ENCODE measurements at regions not wholly inside any gene's neighbourhood (a gene's known extent, or its start where the extent isn't known, plus 50 kb on each side); places are given as distances from the start of the nearest gene placed in this dataset.
"Not testable (repeated sequence)": the region's sequence is repeated elsewhere in the genome, so short reads cannot be mapped to it uniquely, and the experiment has no call there.

- no peak overlapping the region for H3K4me3 ChIP-seq (ENCODE audit: low read length)
- H3K9me3 ChIP-seq (ENCODE audit: control insufficient read depth, insufficient read depth, low read length), result no peaks in the 10 kb centered on the region
- DNase-seq (ENCODE audit: low read depth, low spot score), result no peak
- no peaks in the 10 kb centered on the region for H3K27me3 ChIP-seq (ENCODE audit: control insufficient read depth, insufficient read depth, low read length)
- no peak overlapping the region for H3K27ac ChIP-seq (ENCODE audit: low read length)
- no peaks in the 10 kb centered on the region for H3K4me1 ChIP-seq (ENCODE audit: control insufficient read depth, insufficient read depth, low read length)
- no peaks in the 10 kb centered on the region for H3K36me3 ChIP-seq (ENCODE audit: control insufficient read depth, insufficient read depth, low read length)
- no CpG with 5 or more reads among the region's 5 CpGs for WGBS (ENCODE audit: insufficient coverage, insufficient read length)
Observed at GRCh38 chrX:115702982-115703381, 142.0 kb downstream of the PLS3 start.

- H3K27me3 ChIP-seq (ENCODE audit: control insufficient read depth, insufficient read depth, low read length), result no peaks in the 10 kb centered on the region
- no peak for DNase-seq (ENCODE audit: low read depth, low spot score)
- H3K36me3 ChIP-seq (ENCODE audit: control insufficient read depth, insufficient read depth, low read length), result no peaks in the 10 kb centered on the region
- H3K9me3 ChIP-seq (ENCODE audit: control insufficient read depth, insufficient read depth, low read length), result no peaks in the 10 kb centered on the region
- H3K4me3 ChIP-seq (ENCODE audit: low read length), result no peak overlapping the region
- H3K4me1 ChIP-seq (ENCODE audit: control insufficient read depth, insufficient read depth, low read length), result no peaks in the 10 kb centered on the region
- H3K27ac ChIP-seq (ENCODE audit: low read length), result no peak overlapping the region
Observed at GRCh38 chrX:115709039-115709438, 148.1 kb downstream of the PLS3 start.

- H3K36me3 ChIP-seq (ENCODE audit: control insufficient read depth, insufficient read depth, low read length), result no peaks in the 10 kb centered on the region
- H3K4me1 ChIP-seq (ENCODE audit: control insufficient read depth, insufficient read depth, low read length), result no peaks in the 10 kb centered on the region
- no peak for DNase-seq (ENCODE audit: low read depth, low spot score)
- no CpG with 5 or more reads among the region's 1 CpG for WGBS (ENCODE audit: insufficient coverage, insufficient read length)
- H3K4me3 ChIP-seq (ENCODE audit: low read length), result no peak overlapping the region
- H3K27ac ChIP-seq (ENCODE audit: low read length), result no peak overlapping the region
- H3K27me3 ChIP-seq (ENCODE audit: control insufficient read depth, insufficient read depth, low read length), result no peaks in the 10 kb centered on the region
- no peaks in the 10 kb centered on the region for H3K9me3 ChIP-seq (ENCODE audit: control insufficient read depth, insufficient read depth, low read length)
Observed at GRCh38 chrX:115712484-115712883, 151.5 kb downstream of the PLS3 start.

- H3K4me1 ChIP-seq (ENCODE audit: control insufficient read depth, insufficient read depth, low read length), result no peaks in the 10 kb centered on the region
- no peaks in the 10 kb centered on the region for H3K36me3 ChIP-seq (ENCODE audit: control insufficient read depth, insufficient read depth, low read length)
- H3K27me3 ChIP-seq (ENCODE audit: control insufficient read depth, insufficient read depth, low read length), result no peaks in the 10 kb centered on the region
- no peaks in the 10 kb centered on the region for H3K9me3 ChIP-seq (ENCODE audit: control insufficient read depth, insufficient read depth, low read length)
- no peak overlapping the region for H3K27ac ChIP-seq (ENCODE audit: low read length)
- no peak for DNase-seq (ENCODE audit: low read depth, low spot score)
- no CpG with 5 or more reads among the region's 1 CpG for WGBS (ENCODE audit: insufficient coverage, insufficient read length)
- no peak overlapping the region for H3K4me3 ChIP-seq (ENCODE audit: low read length)
Observed at GRCh38 chrX:115713460-115713859, 152.5 kb downstream of the PLS3 start.

GRCh38 chrX:115719171-115719570, 158.2 kb downstream of the PLS3 start:
- H3K27me3 ChIP-seq (ENCODE audit: control insufficient read depth, insufficient read depth, low read length), result no peaks in the 10 kb centered on the region
- H3K4me3 ChIP-seq (ENCODE audit: low read length), result no peak overlapping the region
- no peaks in the 10 kb centered on the region for H3K4me1 ChIP-seq (ENCODE audit: control insufficient read depth, insufficient read depth, low read length)
- no CpG with 5 or more reads among the region's 23 CpGs for WGBS (ENCODE audit: insufficient coverage, insufficient read length)
- no peak for DNase-seq (ENCODE audit: low read depth, low spot score)
- H3K27ac ChIP-seq (ENCODE audit: low read length), result no peak overlapping the region
- no peaks in the 10 kb centered on the region for H3K36me3 ChIP-seq (ENCODE audit: control insufficient read depth, insufficient read depth, low read length)
- no peaks in the 10 kb centered on the region for H3K9me3 ChIP-seq (ENCODE audit: control insufficient read depth, insufficient read depth, low read length)

GRCh38 chrX:115722724-115723433, 161.9 kb downstream of the PLS3 start:
- not testable (repeated sequence) for H3K9me3 ChIP-seq (ENCODE audit: control insufficient read depth, insufficient read depth, low read length); H3K27ac ChIP-seq (ENCODE audit: low read length); DNase-seq (ENCODE audit: low read depth, low spot score); H3K27me3 ChIP-seq (ENCODE audit: control insufficient read depth, insufficient read depth, low read length); H3K4me1 ChIP-seq (ENCODE audit: control insufficient read depth, insufficient read depth, low read length); H3K36me3 ChIP-seq (ENCODE audit: control insufficient read depth, insufficient read depth, low read length)
- WGBS (ENCODE audit: insufficient coverage, insufficient read length), result no CpG with 5 or more reads among the region's 33 CpGs
- peak overlapping the region; percentile 41; the same call in 1 of the 2 replicates for H3K4me3 ChIP-seq (ENCODE audit: low read length)

GRCh38 chrX:115725370-115725769, 164.4 kb downstream of the PLS3 start:
- not testable (repeated sequence) for H3K4me1 ChIP-seq (ENCODE audit: control insufficient read depth, insufficient read depth, low read length); DNase-seq (ENCODE audit: low read depth, low spot score); H3K27ac ChIP-seq (ENCODE audit: low read length); H3K27me3 ChIP-seq (ENCODE audit: control insufficient read depth, insufficient read depth, low read length); H3K9me3 ChIP-seq (ENCODE audit: control insufficient read depth, insufficient read depth, low read length); H3K36me3 ChIP-seq (ENCODE audit: control insufficient read depth, insufficient read depth, low read length); H3K4me3 ChIP-seq (ENCODE audit: low read length)
- no CpG with 5 or more reads among the region's 26 CpGs for WGBS (ENCODE audit: insufficient coverage, insufficient read length)

- no CpG with 5 or more reads among the region's 77 CpGs for WGBS (ENCODE audit: insufficient coverage, insufficient read length)
- not testable (repeated sequence) for DNase-seq (ENCODE audit: low read depth, low spot score); H3K36me3 ChIP-seq (ENCODE audit: control insufficient read depth, insufficient read depth, low read length); H3K4me3 ChIP-seq (ENCODE audit: low read length); H3K4me1 ChIP-seq (ENCODE audit: control insufficient read depth, insufficient read depth, low read length); H3K27ac ChIP-seq (ENCODE audit: low read length); H3K27me3 ChIP-seq (ENCODE audit: control insufficient read depth, insufficient read depth, low read length); H3K9me3 ChIP-seq (ENCODE audit: control insufficient read depth, insufficient read depth, low read length)
Observed at GRCh38 chrX:115727792-115728732, 167.1 kb downstream of the PLS3 start.

- DNase-seq (ENCODE audit: low read depth, low spot score); H3K27ac ChIP-seq (ENCODE audit: low read length); H3K36me3 ChIP-seq (ENCODE audit: control insufficient read depth, insufficient read depth, low read length); H3K4me1 ChIP-seq (ENCODE audit: control insufficient read depth, insufficient read depth, low read length); H3K4me3 ChIP-seq (ENCODE audit: low read length); H3K9me3 ChIP-seq (ENCODE audit: control insufficient read depth, insufficient read depth, low read length); H3K27me3 ChIP-seq (ENCODE audit: control insufficient read depth, insufficient read depth, low read length): not testable (repeated sequence)
- WGBS (ENCODE audit: insufficient coverage, insufficient read length), result no CpG with 5 or more reads among the region's 39 CpGs
Observed at GRCh38 chrX:115732530-115732929, 171.6 kb downstream of the PLS3 start.

GRCh38 chrX:115735269-115735668, 174.3 kb downstream of the PLS3 start:
- H3K9me3 ChIP-seq (ENCODE audit: control insufficient read depth, insufficient read depth, low read length); H3K36me3 ChIP-seq (ENCODE audit: control insufficient read depth, insufficient read depth, low read length); DNase-seq (ENCODE audit: low read depth, low spot score); H3K4me3 ChIP-seq (ENCODE audit: low read length); H3K27me3 ChIP-seq (ENCODE audit: control insufficient read depth, insufficient read depth, low read length); H3K27ac ChIP-seq (ENCODE audit: low read length); H3K4me1 ChIP-seq (ENCODE audit: control insufficient read depth, insufficient read depth, low read length): not testable (repeated sequence)
- no CpG with 5 or more reads among the region's 26 CpGs for WGBS (ENCODE audit: insufficient coverage, insufficient read length)
